ENCODE measurements at regions not wholly inside any gene's neighbourhood (a gene's known extent, or its start where the extent isn't known, plus 50 kb on each side); places are given as distances from the start of the nearest gene placed in this dataset.
A peak's percentile ranks its signal among the peaks of the same experiment; 100 is the strongest.

DNA sequence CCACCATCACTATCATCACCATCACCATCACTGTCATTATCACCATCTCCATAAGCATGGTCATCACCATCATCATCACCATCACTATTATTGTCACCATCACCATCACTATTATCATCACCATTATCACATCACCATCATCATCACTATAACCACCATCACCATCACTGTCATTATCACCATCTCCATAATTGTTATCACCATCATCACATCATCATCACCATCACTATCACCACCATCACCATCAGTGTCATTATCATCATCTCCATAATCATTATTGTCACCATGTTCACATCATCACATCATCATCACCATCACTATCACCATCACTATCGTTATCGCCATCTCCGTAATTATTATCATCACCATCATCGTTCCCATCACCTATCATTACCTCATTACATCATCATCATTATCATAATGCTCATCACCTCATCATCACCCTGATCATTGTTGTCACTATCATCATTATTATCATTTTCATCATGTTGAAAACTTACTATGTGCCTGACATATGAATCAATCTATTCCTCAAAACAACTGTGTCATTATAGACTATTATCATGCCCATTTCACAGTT is 280.3 kb upstream of the HS6ST1 start:
- no peaks in the 10 kb centered on the region for H3K36me3 ChIP-seq
- intact Hi-C loops (cut with DNase I): no loop called here
- no peaks in the 10 kb centered on the region for H3K27me3 ChIP-seq
- H3K4me3 ChIP-seq: no peak overlapping the region
- H3K27ac ChIP-seq: no peak overlapping the region
- no peaks in the 10 kb centered on the region for H3K9me3 ChIP-seq
- DNase-seq (ENCODE audit: low spot score in 2 of 2): no peak
- H3K4me1 ChIP-seq: no peaks in the 10 kb centered on the region
- TF ChIP-seq, protein P1, sequence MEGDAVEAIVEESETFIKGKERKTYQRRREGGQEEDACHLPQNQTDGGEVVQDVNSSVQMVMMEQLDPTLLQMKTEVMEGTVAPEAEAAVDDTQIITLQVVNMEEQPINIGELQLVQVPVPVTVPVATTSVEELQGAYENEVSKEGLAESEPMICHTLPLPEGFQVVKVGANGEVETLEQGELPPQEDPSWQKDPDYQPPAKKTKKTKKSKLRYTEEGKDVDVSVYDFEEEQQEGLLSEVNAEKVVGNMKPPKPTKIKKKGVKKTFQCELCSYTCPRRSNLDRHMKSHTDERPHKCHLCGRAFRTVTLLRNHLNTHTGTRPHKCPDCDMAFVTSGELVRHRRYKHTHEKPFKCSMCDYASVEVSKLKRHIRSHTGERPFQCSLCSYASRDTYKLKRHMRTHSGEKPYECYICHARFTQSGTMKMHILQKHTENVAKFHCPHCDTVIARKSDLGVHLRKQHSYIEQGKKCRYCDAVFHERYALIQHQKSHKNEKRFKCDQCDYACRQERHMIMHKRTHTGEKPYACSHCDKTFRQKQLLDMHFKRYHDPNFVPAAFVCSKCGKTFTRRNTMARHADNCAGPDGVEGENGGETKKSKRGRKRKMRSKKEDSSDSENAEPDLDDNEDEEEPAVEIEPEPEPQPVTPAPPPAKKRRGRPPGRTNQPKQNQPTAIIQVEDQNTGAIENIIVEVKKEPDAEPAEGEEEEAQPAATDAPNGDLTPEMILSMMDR (IDR thresholded peaks at IDR 0.05): no peak

DNA sequence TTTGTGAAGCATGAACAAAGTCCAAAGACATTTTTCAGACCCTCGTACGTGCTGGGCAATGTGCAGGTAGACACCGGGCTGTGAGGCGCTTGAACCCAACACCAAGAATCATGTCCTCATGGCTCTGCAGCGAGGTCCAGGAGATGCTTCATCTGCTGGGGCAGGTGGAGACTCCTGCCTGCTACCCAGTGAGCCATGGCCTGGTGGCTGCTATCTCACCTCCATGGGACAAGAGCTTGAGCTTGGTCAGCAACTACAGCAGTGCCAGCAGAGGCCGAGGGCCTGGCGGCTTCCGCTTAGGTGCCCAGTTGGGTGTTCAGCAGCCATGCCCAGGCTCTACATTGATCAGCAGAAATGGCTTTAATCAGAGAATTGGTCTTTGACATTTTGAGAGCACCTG is 281.0 kb upstream of the HS6ST1 start:
- Histone ChIP-seq H3K27ac (no peak overlapping the region), H3K27me3 (no peaks in the 10 kb centered on the region), H3K36me3 (no peaks in the 10 kb centered on the region), H3K9me3 (no peaks in the 10 kb centered on the region), H3K4me3 (no peak overlapping the region), H3K4me1 (no peaks in the 10 kb centered on the region)
- TF ChIP-seq, protein P1 (IDR thresholded peaks at IDR 0.05): no peak
- intact Hi-C loops (cut with DNase I): no loop called here
- peak in 1 of 2 donors; percentile 49 for DNase-seq (ENCODE audit: low spot score in 2 of 2)

DNA sequence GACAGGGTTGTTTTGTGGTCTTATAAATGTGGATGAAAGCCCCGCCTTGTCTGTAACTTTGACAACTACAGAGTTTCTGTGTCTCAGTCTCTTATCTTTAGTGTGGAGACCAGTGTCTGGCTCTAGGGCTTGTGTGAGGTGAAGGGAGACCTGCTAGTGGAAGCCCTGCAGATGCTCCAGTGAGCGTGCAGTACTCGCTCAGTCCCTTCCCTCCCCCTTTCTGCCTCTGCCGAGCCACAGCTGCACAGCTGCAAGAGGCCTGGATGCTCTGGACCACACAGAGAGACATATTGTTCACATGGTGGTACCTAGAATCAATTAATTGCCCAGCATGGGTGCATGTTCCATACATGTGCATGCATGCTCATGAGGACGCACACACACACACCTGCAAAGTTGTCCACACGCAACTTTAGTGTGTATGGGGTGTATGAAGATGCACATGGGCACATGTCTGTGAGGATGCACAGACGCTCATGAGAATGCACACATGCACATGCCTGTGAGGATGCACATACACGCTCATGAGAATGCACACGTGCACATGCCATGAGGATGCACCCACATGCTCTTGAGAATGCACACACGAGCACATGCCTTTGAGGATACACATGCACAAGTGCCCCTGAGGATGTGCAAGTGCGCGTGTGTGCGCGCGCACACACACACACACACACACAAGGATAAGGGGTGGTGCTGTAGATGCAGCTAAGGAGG is 282.1 kb upstream of the HS6ST1 start:
- TF ChIP-seq, protein P1 (IDR thresholded peaks at IDR 0.05): no peak
- Histone ChIP-seq H3K36me3 (no peaks in the 10 kb centered on the region), H3K27ac (no peak overlapping the region), H3K4me1 (no peaks in the 10 kb centered on the region), H3K9me3 (no peaks in the 10 kb centered on the region), H3K4me3 (no peak overlapping the region), H3K27me3 (no peaks in the 10 kb centered on the region)
- intact Hi-C loops (cut with DNase I): no loop called here
- peak in 1 of 2 donors; percentile 56 for DNase-seq (ENCODE audit: low spot score in 2 of 2)

GRCh38 chr2:128601298-128602037 is 282.8 kb upstream of the HS6ST1 start:
- no peak overlapping the region for H3K27ac ChIP-seq
- peak in 1 of 2 donors; percentile 49 for DNase-seq (ENCODE audit: low spot score in 2 of 2)
- no peak overlapping the region for H3K4me3 ChIP-seq
- no peaks in the 10 kb centered on the region for H3K4me1 ChIP-seq
- intact Hi-C loops (cut with DNase I): no loop called here
- no peaks in the 10 kb centered on the region for H3K9me3 ChIP-seq
- H3K27me3 ChIP-seq: no peaks in the 10 kb centered on the region
- no peaks in the 10 kb centered on the region for H3K36me3 ChIP-seq
- TF ChIP-seq, protein P1 (IDR thresholded peaks at IDR 0.05): no peak

DNA sequence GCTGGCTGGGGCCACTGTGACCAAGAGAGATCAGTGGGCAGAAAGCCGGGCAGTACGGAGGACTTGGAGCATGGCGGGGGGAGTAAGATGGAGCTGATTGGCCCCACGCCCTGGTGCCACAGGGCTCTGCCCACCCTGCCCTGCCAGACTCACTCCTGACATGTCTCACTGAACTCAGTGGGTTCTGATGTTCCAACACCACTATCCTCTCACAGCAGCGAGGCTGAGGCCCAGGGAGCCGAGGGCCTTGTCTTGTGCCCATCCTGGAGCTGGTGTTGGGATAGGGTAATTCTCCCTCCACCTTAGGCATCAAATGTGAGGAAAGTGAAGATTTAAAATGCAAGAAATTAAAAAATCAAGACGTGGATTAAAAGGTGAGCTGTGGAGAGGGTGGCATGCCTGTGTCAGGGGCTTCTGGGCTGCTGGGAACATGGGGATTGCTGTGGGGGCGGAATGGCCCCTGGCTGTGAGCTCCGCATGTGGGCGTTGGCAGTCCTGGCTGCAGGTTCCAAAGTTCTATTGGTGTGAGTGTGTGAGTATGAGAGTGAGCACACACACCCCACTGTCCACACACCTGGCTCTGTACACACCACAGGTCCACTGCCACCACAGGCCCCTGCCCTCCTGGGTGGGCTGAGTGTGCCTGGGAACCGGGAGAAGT is 283.5 kb upstream of the HS6ST1 start:
- intact Hi-C loops (cut with DNase I): no loop called here
- Histone ChIP-seq H3K9me3 (no peaks in the 10 kb centered on the region), H3K27me3 (no peaks in the 10 kb centered on the region), H3K4me1 (no peaks in the 10 kb centered on the region), H3K27ac (no peak overlapping the region), H3K4me3 (no peak overlapping the region), H3K36me3 (no peaks in the 10 kb centered on the region)
- peak in 1 of 2 donors; percentile 41 for DNase-seq (ENCODE audit: low spot score in 2 of 2)
- TF ChIP-seq, protein P1 (IDR thresholded peaks at IDR 0.05): no peak
